HEK293T (cell line): ENCODE measurements at regions not wholly inside any gene's neighbourhood (a gene's known extent, or its start where the extent isn't known, plus 50 kb on each side); places are given as distances from the start of the nearest gene placed in this dataset.

Source experiments
- ARNT ChIP-seq: fragments of 450-650 bp; IDR thresholded peaks from 2 replicates; pipeline ENCODE4 v1.6.1; 2017; ENCODE audit warnings: mild to moderate bottlenecking
- ELF4 ChIP-seq: fragments of 450-650 bp; IDR thresholded peaks from 2 replicates; pipeline ENCODE4 v1.6.1; 2017; ENCODE audit warnings: antibody characterized with exemption
- FOXA1 ChIP-seq: fragments of 450-650 bp; IDR thresholded peaks from 2 replicates; pipeline ENCODE4 v1.6.1; 2016; ENCODE audit warnings: mild to moderate bottlenecking
- SUZ12 ChIP-seq: fragments of 450-650 bp; IDR thresholded peaks from 2 replicates; pipeline ENCODE4 v1.6.1; 2016; ENCODE audit warnings: mild to moderate bottlenecking
- TARDBP ChIP-seq: fragments of 450-650 bp; IDR thresholded peaks from 2 replicates; pipeline ENCODE4 v1.6.1; 2016

DNA sequence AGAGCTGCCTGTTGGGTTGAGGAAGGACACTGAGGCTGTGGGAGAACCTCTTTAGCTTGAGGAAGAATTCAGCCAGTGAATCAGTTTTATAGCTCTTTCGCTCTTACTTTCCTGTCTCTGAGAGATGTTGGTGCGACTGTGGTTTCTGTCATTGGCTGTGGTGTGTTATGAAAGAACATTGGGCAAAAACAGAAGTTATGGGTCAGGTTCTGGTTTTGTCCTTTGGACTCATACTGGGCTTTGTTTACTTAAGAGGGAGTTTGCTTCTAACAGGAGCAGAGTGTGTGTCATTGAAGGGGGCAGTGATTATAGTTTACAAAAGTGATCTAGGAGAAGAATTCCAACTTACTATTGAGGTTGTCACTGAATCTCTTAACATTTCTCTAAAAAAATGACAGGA lies 97.0 kb downstream of the TLR5 start:
- TF ChIP-seq SUZ12 = no peak
- no peak for TF ChIP-seq ARNT
- TF ChIP-seq TARDBP = no peak
- TF ChIP-seq FOXA1 = no peak
- TF ChIP-seq ELF4 = no peak
